AML-193 (cell line): ENCODE measurements at regions not wholly inside any gene's neighbourhood (a gene's known extent, or its start where the extent isn't known, plus 50 kb on each side); places are given as distances from the start of the nearest gene placed in this dataset.

ENCODE experiments used
- DNase-seq, 2 experiments: peaks; one replicate each; lab custom pipeline; 2025; lab: John Stamatoyannopoulos, UW

- DNase-seq, result no peak
Measured at GRCh38 chr5:173557123-173557903, 59.1 kb downstream of the BOD1 start.

GRCh38 chr5:173556142-173557028, 60.1 kb downstream of the BOD1 start:
- DNase-seq, result no peak

- DNase-seq, result no peak
Measured at GRCh38 chr5:173554989-173555705, 61.3 kb downstream of the BOD1 start.

GRCh38 chr5:173554038-173554955, 62.2 kb downstream of the BOD1 start:
- no peak for DNase-seq

- DNase-seq, result no peak
Measured at GRCh38 chr5:173550641-173551040, 65.8 kb downstream of the BOD1 start.

- no peak for DNase-seq
Measured at GRCh38 chr5:173549644-173550043, 66.8 kb downstream of the BOD1 start.

GRCh38 chr5:173547579-173547978, 68.9 kb downstream of the BOD1 start:
- DNase-seq, result no peak

GRCh38 chr5:173542964-173543363, 73.5 kb downstream of the BOD1 start:
- DNase-seq, result no peak

GRCh38 chr5:173542159-173542558, 74.3 kb downstream of the BOD1 start:
- DNase-seq, result no peak

GRCh38 chr5:173538654-173539053, 77.8 kb downstream of the BOD1 start:
- DNase-seq, result no peak

GRCh38 chr5:173538018-173538417, 78.4 kb downstream of the BOD1 start:
- DNase-seq, result no peak

GRCh38 chr5:173537228-173537627, 79.2 kb downstream of the BOD1 start:
- no peak for DNase-seq

GRCh38 chr5:173535976-173536639, 80.3 kb downstream of the BOD1 start:
- DNase-seq, result no peak

- DNase-seq, result no peak
Measured at GRCh38 chr5:173535166-173535975, 81.1 kb downstream of the BOD1 start.

GRCh38 chr5:173534664-173535063, 81.8 kb downstream of the BOD1 start:
- DNase-seq, result no peak

- no peak for DNase-seq
Measured at GRCh38 chr5:173534031-173534430, 82.4 kb downstream of the BOD1 start.

GRCh38 chr5:173532689-173533250, 83.7 kb downstream of the BOD1 start:
- no peak for DNase-seq

- DNase-seq, result no peak
Measured at GRCh38 chr5:173531863-173532262, 84.6 kb downstream of the BOD1 start.

- DNase-seq, result no peak
Measured at GRCh38 chr5:173530547-173530946, 85.9 kb downstream of the BOD1 start.

- DNase-seq, result no peak
Measured at GRCh38 chr5:173529861-173530260, 86.6 kb downstream of the BOD1 start.
